Endothelial cell of umbilical vein (primary cell): ENCODE measurements at regions not wholly inside any gene's neighbourhood (a gene's known extent, or its start where the extent isn't known, plus 50 kb on each side); places are given as distances from the start of the nearest gene placed in this dataset.

ENCODE experiments used
- BruUV-seq: library from RNA; stranded (reverse); fragments of 400-500 nt; replicated peaks from 2 replicates; lab custom pipeline; 2021; lab: Mats Ljungman, UMichigan
- CTCF ChIA-PET: fragments of 300-600, 350-600 bp; sonication (Branson Sonifier 250); formaldehyde crosslinking; loops from one replicate; lab custom pipeline; 2021; ENCODE audit warnings: antibody characterized with exemption, inconsistent platforms; lab: Charles Lee
- POLR2A ChIA-PET: fragments of 300-600, 350-600 bp; sonication (Branson Sonifier 250); formaldehyde crosslinking; loops from one replicate; lab custom pipeline; 2021; ENCODE audit warnings: antibody characterized with exemption, inconsistent platforms; lab: Charles Lee
- DNase-seq: peaks from one replicate; pipeline ENCODE4 v3.0.0-alpha.2; 2011; ENCODE audit warnings: low read depth, low spot score
- FAIRE-seq: peaks from 2 replicates; lab custom pipeline; 2011; peaks lifted over from hg19 to GRCh38; lab: Jason Lieb, UNC
- H2AFZ ChIP-seq: 2 replicates; pipeline ENCODE4 v1.6.0; 2012; ENCODE audit warnings: low read depth, low read length, control low read depth, inconsistent platforms
- H3K27ac ChIP-seq: 2 replicates; pipeline ENCODE4 v1.5.1; 2011; ENCODE audit warnings: low read depth, mild to moderate bottlenecking, control low read depth, low read length, moderate library complexity; ENCODE audit not compliant: insufficient read depth
- H3K27me3 ChIP-seq, 2 experiments: 2 replicates each; pipeline versions ENCODE4 v1.6.0 to v1.6.1; 2011; ENCODE audit warnings: low read length in 2 of 2, mixed read lengths in 1 of 2; ENCODE audit not compliant: control insufficient read depth in 2 of 2, insufficient read depth in 2 of 2
- H3K36me3 ChIP-seq, 2 experiments: 2 replicates in 1 of 2; 3 replicates in 1 of 2; pipeline ENCODE4 v1.5.1; 2011; ENCODE audit warnings: low read length in 2 of 2, mild to moderate bottlenecking in 1 of 2, moderate library complexity in 1 of 2; ENCODE audit not compliant: control insufficient read depth in 2 of 2, insufficient read depth in 2 of 2; ENCODE audit errors: extremely low read depth in 1 of 2
- H3K4me1 ChIP-seq: 3 replicates; pipeline ENCODE4 v1.5.1; 2011; ENCODE audit warnings: mild to moderate bottlenecking, low read length; ENCODE audit not compliant: control insufficient read depth, insufficient read depth; ENCODE audit errors: extremely low read depth
- H3K4me2 ChIP-seq: 2 replicates; pipeline ENCODE4 v1.6.1; 2011; ENCODE audit warnings: low read length, control low read depth, mixed read lengths; ENCODE audit not compliant: insufficient read depth
- H3K4me3 ChIP-seq, 3 experiments: fragments of 200-600 bp in 1 of 3; sonication (generic), shearing (Covaris generic) in 1 of 3; replicated peaks in 1 of 3; 2 replicates each; pipeline ENCODE4 v1.5.1; 2011 to 2016; ENCODE audit warnings: control low read depth in 3 of 3, low read length in 3 of 3, mild to moderate bottlenecking in 2 of 3, inconsistent platforms in 1 of 3, low read depth in 1 of 3, moderate library complexity in 1 of 3; ENCODE audit not compliant: insufficient read depth in 1 of 3
- H3K79me2 ChIP-seq: 2 replicates; pipeline ENCODE4 v1.6.0; 2012; ENCODE audit warnings: low read length, inconsistent platforms; ENCODE audit not compliant: control insufficient read depth, insufficient read depth
- H3K9ac ChIP-seq: replicated peaks from 2 replicates; pipeline ENCODE3; 2011; ENCODE audit warnings: low read length, control low read depth; ENCODE audit not compliant: insufficient read depth; ENCODE audit errors: extremely low read depth
- H3K9me1 ChIP-seq: replicated peaks from 3 replicates; pipeline ENCODE4 v1.6.0; 2011; ENCODE audit warnings: mild to moderate bottlenecking, low read length; ENCODE audit not compliant: control insufficient read depth, insufficient read depth; ENCODE audit errors: extremely low read depth
- H3K9me3 ChIP-seq: replicated peaks from 2 replicates; pipeline ENCODE4 v1.5.1; 2012; ENCODE audit warnings: low read length, inconsistent platforms; ENCODE audit not compliant: control insufficient read depth, insufficient read depth
- H4K20me1 ChIP-seq: replicated peaks from 2 replicates; pipeline ENCODE3; 2011; ENCODE audit warnings: mild to moderate bottlenecking, low read length; ENCODE audit not compliant: control insufficient read depth, insufficient read depth; ENCODE audit errors: extremely low read depth
- CTCF ChIP-seq, 2 donors: IDR thresholded peaks; 1 replicate in 1 of 2; 2 replicates in 1 of 2; pipeline ENCODE4 v1.5.1; 2011; ENCODE audit warnings: low read length in 2 of 2, mild to moderate bottlenecking in 2 of 2, moderate library complexity in 2 of 2, control low read depth in 1 of 2, inconsistent platforms in 1 of 2, low read depth in 1 of 2; ENCODE audit not compliant: insufficient read depth in 1 of 2; ENCODE audit errors: extremely low read depth in 1 of 2
- EZH2 ChIP-seq: IDR thresholded peaks from 2 replicates; pipeline ENCODE4 v1.6.1; 2012; ENCODE audit warnings: borderline replicate concordance, low read depth, mild to moderate bottlenecking, moderate library complexity, low read length, inconsistent platforms; ENCODE audit not compliant: severe bottlenecking
- FOS ChIP-seq: IDR thresholded peaks from 2 replicates; pipeline ENCODE4 v1.6.1; 2011; ENCODE audit warnings: mild to moderate bottlenecking, low read length, moderate library complexity, borderline replicate concordance; ENCODE audit not compliant: insufficient read depth
- GATA2 ChIP-seq: IDR thresholded peaks from 2 replicates; pipeline ENCODE4 v1.7.0; 2011; ENCODE audit warnings: low read depth, mild to moderate bottlenecking, moderate library complexity, mixed read lengths, low read length; ENCODE audit not compliant: insufficient read length, insufficient read depth
- JUN ChIP-seq: IDR thresholded peaks from 2 replicates; pipeline ENCODE4 v1.6.1; 2011; ENCODE audit warnings: borderline replicate concordance, low read depth; ENCODE audit not compliant: insufficient read length, insufficient read depth
- MAX ChIP-seq: IDR thresholded peaks from 2 replicates; pipeline ENCODE4 v1.6.1; 2011; ENCODE audit not compliant: insufficient read depth, insufficient read length
- MYC ChIP-seq: IDR thresholded peaks from one replicate; pipeline ENCODE4 v1.6.1; 2011; ENCODE audit warnings: mild to moderate bottlenecking, low read depth, low read length
- POLR2A ChIP-seq: IDR thresholded peaks from 2 replicates; pipeline ENCODE4 v1.6.1; 2012; ENCODE audit warnings: low read depth, mild to moderate bottlenecking, control low read depth, low read length
- POLR2AphosphoS5 ChIP-seq: IDR thresholded peaks from 2 replicates; pipeline ENCODE4 v1.6.1; 2012; ENCODE audit warnings: low read depth, mild to moderate bottlenecking, control low read depth, low read length, moderate library complexity; ENCODE audit not compliant: insufficient read depth
- dilution Hi-C: fragments of 300-500 bp; cut with MboI; formaldehyde crosslinking; loops from one replicate; pipeline ENCODE4 v1.15.0; 2019; ENCODE audit warnings: low sequenced_read_pairs; ENCODE audit not compliant: extremely low pct_ligation_motif_present
- intact Hi-C: fragments of 100-400 bp; cut with micrococcal nuclease; formaldehyde crosslinking; loops from one replicate; pipeline ENCODE4 v1.10.0; 2022

DNA sequence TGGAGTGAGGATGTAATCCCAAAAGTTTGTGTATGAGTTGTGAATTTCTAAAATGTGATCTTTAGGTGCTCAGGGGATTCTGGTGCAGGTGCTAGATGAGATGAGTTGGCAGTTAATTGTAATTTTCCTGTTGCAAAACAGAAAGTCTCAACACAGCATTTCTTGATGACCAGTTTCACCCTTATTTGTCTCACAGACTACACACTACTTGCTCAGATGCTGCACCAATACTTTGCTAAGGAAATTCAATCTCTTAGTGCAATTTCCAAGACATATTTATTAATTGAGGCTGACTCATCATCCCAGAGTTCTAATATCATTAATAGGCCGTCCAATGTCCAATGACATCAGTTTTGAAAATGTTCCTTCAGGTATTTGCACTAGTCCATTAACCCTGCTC is 159.2 kb upstream of the SFRP2 start:
- Histone ChIP-seq H3K79me2 (no peaks in the 10 kb centered on the region), H3K9me3 (no peaks in the 10 kb centered on the region), H3K9me1 (no peaks in the 10 kb centered on the region), H3K4me1 (no peaks in the 10 kb centered on the region), H3K36me3 (no peaks in the 10 kb centered on the region), H2AFZ (no peak overlapping the region), H3K4me3 (no peak overlapping the region), H3K27me3 (no peaks in the 10 kb centered on the region), H3K9ac (no peak overlapping the region), H3K4me2 (no peak overlapping the region), H3K27ac (no peak overlapping the region), H4K20me1 (no peaks in the 10 kb centered on the region)
- intact Hi-C loops = no loop called here
- FAIRE-seq = no peak
- TF ChIP-seq POLR2A (no peak), EZH2 (no peak), CTCF (IDR thresholded peaks at IDR 0.05; ENCODE audit: extremely low read depth in 1 of 2, insufficient read depth in 1 of 2, low read depth in 1 of 2, low read length in 2 of 2) (no peak), FOS (no peak), POLR2AphosphoS5 (no peak)
- CTCF ChIA-PET = no interaction called here
- dilution Hi-C loops = no loop called here
- DNase-seq = no peak
- BruUV-seq = no TSS peak
- POLR2A ChIA-PET = no interaction called here

GRCh38 chr4:153947124-153947523 is 158.2 kb upstream of the SFRP2 start:
- no peak for FAIRE-seq
- POLR2A ChIA-PET = no interaction called here
- BruUV-seq = no TSS peak

More at GRCh38 chr4:153947124-153947523, 158.2 kb upstream of the SFRP2 start:
- no peak overlapping the region for H3K4me2 ChIP-seq
- H3K4me1 ChIP-seq = no peaks in the 10 kb centered on the region
- intact Hi-C loops (no loop called here), dilution Hi-C loops (no loop called here)
- TF ChIP-seq JUN (no peak), POLR2A (no peak), FOS (no peak), MAX (no peak), MYC (no peak), POLR2AphosphoS5 (no peak), CTCF (IDR thresholded peaks at IDR 0.05; ENCODE audit: extremely low read depth in 1 of 2, insufficient read depth in 1 of 2, low read depth in 1 of 2, low read length in 2 of 2) (no peak), EZH2 (no peak), GATA2 (no peak)
- H3K27ac ChIP-seq = no peak overlapping the region
- no peaks in the 10 kb centered on the region for H4K20me1 ChIP-seq
- H2AFZ ChIP-seq = no peak overlapping the region
- no peaks in the 10 kb centered on the region for H3K9me3 ChIP-seq
- CTCF ChIA-PET = no interaction called here
- no peaks in the 10 kb centered on the region for H3K79me2 ChIP-seq
- DNase-seq = no peak
- H3K36me3 ChIP-seq = no peaks in the 10 kb centered on the region
- H3K9me1 ChIP-seq = no peaks in the 10 kb centered on the region
- H3K9ac ChIP-seq = no peak overlapping the region
- H3K4me3 ChIP-seq = no peak overlapping the region
- H3K27me3 ChIP-seq = no peaks in the 10 kb centered on the region
